ENCODE measurements at regions not wholly inside any gene's neighbourhood (a gene's known extent, or its start where the extent isn't known, plus 50 kb on each side); places are given as distances from the start of the nearest gene placed in this dataset.

GRCh38 chrX:112896051-112896450 lies 55.4 kb upstream of the AMOT start:
- H3K36me3 Mint-ChIP-seq, result no peaks in the 10 kb centered on the region
- H3K9me3 Mint-ChIP-seq, result no peaks in the 10 kb centered on the region
- H3K27me3 Mint-ChIP-seq, result no peaks in the 10 kb centered on the region
- H3K4me3 Mint-ChIP-seq, result no peak overlapping the region
- TF ChIP-seq CTCF (conservative IDR thresholded peaks at IDR 0.05), result no peak
- H3K4me1 Mint-ChIP-seq (ENCODE audit: unreplicated experiment), result peaks cover 4% of the 10 kb centered on the region
- H3K27ac Mint-ChIP-seq, result no peak overlapping the region
- no peak for DNase-seq (ENCODE audit: extremely low spot score, unreplicated experiment)
